Calu3 (cell line): ENCODE measurements at regions not wholly inside any gene's neighbourhood (a gene's known extent, or its start where the extent isn't known, plus 50 kb on each side); places are given as distances from the start of the nearest gene placed in this dataset.

Source experiments
- BruUV-seq: library from RNA; stranded (reverse); fragments of 400-500 nt; replicated peaks from 2 replicates; lab custom pipeline; 2021; lab: Mats Ljungman, UMichigan
- CTCF ChIA-PET: fragments of 300-600 bp; sonication (Branson Sonifier 250); formaldehyde crosslinking; loops from one replicate; lab custom pipeline; 2022; ENCODE audit warnings: antibody characterized with exemption; lab: Charles Lee
- DNase-seq: peaks from one replicate; pipeline ENCODE4 v3.0.0; 2022
- H3K27ac Mint-ChIP-seq: one replicate; pipeline ENCODE4 v1.8.0; 2022; ENCODE audit warnings: mixed read lengths; ENCODE audit not compliant: unreplicated experiment
- H3K27me3 Mint-ChIP-seq: one replicate; pipeline ENCODE4 v1.8.0; 2022; ENCODE audit warnings: mixed read lengths; ENCODE audit not compliant: unreplicated experiment
- H3K36me3 Mint-ChIP-seq: one replicate; pipeline ENCODE4 v1.8.0; 2022; ENCODE audit warnings: mild to moderate bottlenecking, moderate library complexity, mixed read lengths; ENCODE audit not compliant: insufficient read depth, unreplicated experiment
- H3K4me1 Mint-ChIP-seq: one replicate; pipeline ENCODE4 v1.8.0; 2022; ENCODE audit warnings: mild to moderate bottlenecking, low read depth, mixed read lengths; ENCODE audit not compliant: unreplicated experiment
- H3K4me3 Mint-ChIP-seq: one replicate; pipeline ENCODE4 v1.8.0; 2022; ENCODE audit warnings: mild to moderate bottlenecking, low read depth, moderate library complexity, mixed read lengths; ENCODE audit not compliant: unreplicated experiment
- H3K9me3 Mint-ChIP-seq: one replicate; pipeline ENCODE4 v1.8.0; 2022; ENCODE audit warnings: low read depth, mixed read lengths; ENCODE audit not compliant: unreplicated experiment
- intact Hi-C: fragments of 100-400 bp; cut with micrococcal nuclease; formaldehyde crosslinking; loops from one replicate; pipeline ENCODE4 v1.10.0; 2022; ENCODE audit not compliant: unreplicated experiment
- TF ChIP-seq, protein P1 (sequence below): fragments of 200-600 bp; IDR thresholded peaks from one replicate; pipeline ENCODE4 v1.8.0; 2022; ENCODE audit warnings: antibody characterized with exemption; ENCODE audit not compliant: unreplicated experiment

DNA sequence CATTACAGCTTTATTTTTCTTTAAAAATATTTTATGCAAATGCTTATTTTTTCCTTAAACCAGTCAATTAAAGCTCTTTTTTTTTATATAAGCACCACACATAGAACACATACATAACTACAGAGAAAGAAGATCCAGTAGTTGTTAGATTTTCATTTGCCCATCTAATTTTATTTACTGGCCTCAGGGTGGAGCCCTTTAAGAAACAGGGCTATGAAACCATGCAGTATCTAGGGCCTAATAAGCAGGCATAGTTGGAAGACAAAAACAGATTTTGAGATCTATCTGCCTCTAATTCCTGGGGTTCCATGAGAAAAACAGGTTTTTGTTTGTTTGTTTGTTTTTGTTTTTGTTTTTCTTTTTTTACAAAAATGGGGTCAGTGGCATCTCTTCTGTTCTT lies 120.6 kb downstream of the BCHE start:
- no TSS peak for BruUV-seq

DNA sequence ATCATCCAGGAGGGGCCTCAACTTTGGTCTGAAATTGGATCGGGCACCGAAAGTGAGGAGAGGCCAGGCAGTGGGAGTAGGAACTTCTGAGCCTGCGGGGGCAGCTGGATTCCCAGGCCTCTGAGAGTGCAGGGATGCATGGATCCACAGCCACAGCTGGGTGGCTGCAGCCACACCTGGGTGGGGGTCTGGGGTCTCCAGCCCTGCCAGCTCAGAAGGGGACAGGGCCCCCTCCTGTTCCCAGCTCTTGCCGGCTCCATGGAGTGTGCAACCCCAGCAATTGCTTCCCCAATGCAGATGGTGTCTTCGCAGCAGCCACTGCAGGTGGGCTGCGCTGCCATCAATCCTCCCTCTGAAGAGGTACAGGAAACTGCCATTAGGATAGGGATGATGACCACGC lies 123.7 kb downstream of the BCHE start:
- no peaks in the 10 kb centered on the region for H3K27me3 Mint-ChIP-seq
- H3K36me3 Mint-ChIP-seq = no peaks in the 10 kb centered on the region
- DNase-seq = no peak
- intact Hi-C loops = no loop called here
- no peak overlapping the region for H3K27ac Mint-ChIP-seq
- no peaks in the 10 kb centered on the region for H3K9me3 Mint-ChIP-seq
- CTCF ChIA-PET = no interaction called here
- no peak overlapping the region for H3K4me3 Mint-ChIP-seq
- TF ChIP-seq, protein P1, sequence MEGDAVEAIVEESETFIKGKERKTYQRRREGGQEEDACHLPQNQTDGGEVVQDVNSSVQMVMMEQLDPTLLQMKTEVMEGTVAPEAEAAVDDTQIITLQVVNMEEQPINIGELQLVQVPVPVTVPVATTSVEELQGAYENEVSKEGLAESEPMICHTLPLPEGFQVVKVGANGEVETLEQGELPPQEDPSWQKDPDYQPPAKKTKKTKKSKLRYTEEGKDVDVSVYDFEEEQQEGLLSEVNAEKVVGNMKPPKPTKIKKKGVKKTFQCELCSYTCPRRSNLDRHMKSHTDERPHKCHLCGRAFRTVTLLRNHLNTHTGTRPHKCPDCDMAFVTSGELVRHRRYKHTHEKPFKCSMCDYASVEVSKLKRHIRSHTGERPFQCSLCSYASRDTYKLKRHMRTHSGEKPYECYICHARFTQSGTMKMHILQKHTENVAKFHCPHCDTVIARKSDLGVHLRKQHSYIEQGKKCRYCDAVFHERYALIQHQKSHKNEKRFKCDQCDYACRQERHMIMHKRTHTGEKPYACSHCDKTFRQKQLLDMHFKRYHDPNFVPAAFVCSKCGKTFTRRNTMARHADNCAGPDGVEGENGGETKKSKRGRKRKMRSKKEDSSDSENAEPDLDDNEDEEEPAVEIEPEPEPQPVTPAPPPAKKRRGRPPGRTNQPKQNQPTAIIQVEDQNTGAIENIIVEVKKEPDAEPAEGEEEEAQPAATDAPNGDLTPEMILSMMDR = no peak
- no peaks in the 10 kb centered on the region for H3K4me1 Mint-ChIP-seq
- no TSS peak for BruUV-seq

More for the DNA sequence above, 120.6 kb downstream of the BCHE start:
- intact Hi-C loops = no loop called here
- no peak for DNase-seq
- CTCF ChIA-PET = interaction anchor here (0.6 kb wide), 1 partner anchor 106 kb away, joined by 4 read pairs; no protein-coding TSS in a partner anchor
- Mint-ChIP-seq H3K27me3 (no peaks in the 10 kb centered on the region), H3K36me3 (no peaks in the 10 kb centered on the region), H3K9me3 (peaks cover 3% of the 10 kb centered on the region), H3K4me3 (no peak overlapping the region), H3K4me1 (no peaks in the 10 kb centered on the region), H3K27ac (no peak overlapping the region)
- TF ChIP-seq, protein P1 = no peak

DNA sequence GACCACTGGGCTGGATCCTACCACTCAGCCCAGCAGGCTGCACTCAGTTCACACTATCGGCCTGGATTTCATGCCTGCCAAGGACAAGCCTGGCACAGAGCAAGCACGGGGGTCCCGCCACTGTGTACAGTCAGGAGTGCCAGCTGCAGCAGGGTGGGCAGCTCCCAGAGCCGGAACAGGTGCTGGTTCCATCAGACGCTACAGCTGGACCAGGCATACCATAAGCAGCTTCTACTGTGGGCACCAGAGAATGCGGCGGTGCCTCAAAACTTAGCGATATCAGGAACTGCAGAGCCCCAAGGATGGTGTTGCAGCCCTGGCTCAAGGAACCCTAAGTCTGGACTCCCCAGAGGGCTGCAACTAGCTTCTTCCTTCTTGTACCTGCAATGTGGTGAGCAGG lies 124.8 kb downstream of the BCHE start:
- H3K27me3 Mint-ChIP-seq = no peaks in the 10 kb centered on the region
- intact Hi-C loops = no loop called here
- H3K9me3 Mint-ChIP-seq = no peaks in the 10 kb centered on the region
- no peaks in the 10 kb centered on the region for H3K4me1 Mint-ChIP-seq
- H3K27ac Mint-ChIP-seq = no peak overlapping the region
- TF ChIP-seq, protein P1 = no peak
- no peak overlapping the region for H3K4me3 Mint-ChIP-seq
- no peaks in the 10 kb centered on the region for H3K36me3 Mint-ChIP-seq
- CTCF ChIA-PET = interaction anchor here (0.8 kb wide), 1 partner anchor 9 kb away, joined by 3 read pairs; no protein-coding TSS in a partner anchor
- BruUV-seq = no TSS peak
- DNase-seq = no peak

DNA sequence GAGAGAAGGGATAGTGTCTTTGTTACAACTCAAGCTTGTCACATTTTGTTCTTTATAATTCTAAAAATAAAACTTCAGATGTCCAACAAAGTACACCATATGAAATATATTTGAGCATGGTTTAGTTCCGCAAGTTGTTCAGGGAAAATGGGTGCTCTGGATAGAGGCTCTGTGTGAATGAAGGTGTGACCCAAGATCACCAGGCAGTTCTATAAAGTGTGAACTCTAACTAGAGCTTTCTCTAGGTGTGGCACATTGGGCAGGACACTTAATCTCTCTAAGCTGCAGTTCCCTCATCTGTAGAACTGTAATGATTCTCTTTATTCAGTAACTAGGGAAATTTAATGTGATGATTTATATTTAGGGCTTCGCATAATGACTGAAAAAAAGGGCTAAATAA lies 139.3 kb downstream of the BCHE start:
- peaks cover 6% of the 10 kb centered on the region for H3K9me3 Mint-ChIP-seq
- TF ChIP-seq, protein P1 = no peak
- H3K36me3 Mint-ChIP-seq = no peaks in the 10 kb centered on the region
- DNase-seq = no peak
- BruUV-seq = no TSS peak
- H3K27ac Mint-ChIP-seq = no peak overlapping the region
- no peak overlapping the region for H3K4me3 Mint-ChIP-seq
- intact Hi-C loops = no loop called here
- CTCF ChIA-PET = no interaction called here
- H3K27me3 Mint-ChIP-seq = no peaks in the 10 kb centered on the region
- H3K4me1 Mint-ChIP-seq = no peaks in the 10 kb centered on the region
